Stimulated activated CD4-positive, alpha-beta T cell treated with anti-CD3 and anti-CD28 coated beads, Interleukin-1b, Interleukin-23, amount 100 ng/mL, for 24 hours (primary cell): ENCODE measurements at regions not wholly inside any gene's neighbourhood (a gene's known extent, or its start where the extent isn't known, plus 50 kb on each side); places are given as distances from the start of the nearest gene placed in this dataset.

Experiments
- DNase-seq, 4 experiments: peaks; one replicate each; pipeline ENCODE4 v3.0.0-alpha.2; 2020; ENCODE audit warnings: low read depth in 4 of 4, low spot score in 1 of 4

DNA sequence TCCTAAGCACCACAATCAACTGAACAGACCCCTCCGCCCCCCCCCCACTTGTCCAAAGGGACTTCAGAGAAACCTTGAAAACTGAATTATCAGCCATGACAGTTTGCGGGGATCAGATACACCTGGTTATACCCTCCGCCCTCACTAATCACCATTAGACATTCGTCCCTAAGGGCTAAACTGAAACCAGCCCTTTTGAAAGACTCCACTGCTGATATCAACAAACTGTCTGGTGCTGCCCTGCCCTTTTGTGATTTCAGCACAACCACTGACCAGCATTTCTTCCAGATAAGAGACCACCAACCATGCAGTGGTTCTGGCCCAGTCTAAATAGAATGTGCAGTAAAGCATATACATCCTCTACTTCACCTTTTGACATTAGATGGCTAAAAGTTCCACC lies 1422.9 kb downstream of the EFNB2 start:
- DNase-seq = no peak

DNA sequence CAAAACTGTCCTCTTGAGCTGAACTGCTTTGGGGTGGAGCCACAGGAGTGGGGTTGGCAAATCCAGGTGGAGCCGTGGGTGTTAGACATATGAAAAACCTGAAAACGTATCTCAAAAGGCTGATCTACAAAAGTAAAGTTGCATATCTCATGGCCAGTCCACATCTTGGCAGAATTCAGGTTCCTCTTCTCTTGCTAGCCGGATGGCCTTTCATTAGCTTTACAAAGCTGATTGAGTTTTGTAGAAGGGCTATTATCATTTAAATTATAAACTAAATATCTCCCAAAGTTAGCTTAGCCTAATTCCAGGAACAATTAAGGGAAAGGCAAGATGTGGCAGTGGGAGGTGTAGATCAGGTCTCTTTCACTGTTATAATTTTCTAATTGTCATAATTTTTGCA lies 1427.7 kb downstream of the EFNB2 start:
- DNase-seq = no peak

DNA sequence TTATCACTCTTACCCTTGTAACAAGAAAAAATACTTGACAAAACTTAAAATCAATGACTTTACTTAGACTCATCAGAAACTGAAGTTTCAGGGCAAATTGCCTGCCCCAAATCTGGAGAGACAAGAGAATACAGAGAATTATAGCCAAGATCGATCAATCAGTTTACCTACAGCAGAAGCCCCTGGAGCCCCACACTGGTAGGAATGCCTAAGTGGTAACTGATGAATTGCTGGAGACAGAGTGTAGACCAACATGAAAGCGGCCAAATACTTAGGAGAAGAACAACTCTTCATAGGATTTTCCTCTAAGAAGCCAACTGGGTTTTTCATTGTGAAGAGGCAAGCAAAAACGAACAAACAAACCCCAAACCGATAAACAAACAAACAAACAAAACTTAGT lies 1430.0 kb downstream of the EFNB2 start:
- DNase-seq = no peak

DNA sequence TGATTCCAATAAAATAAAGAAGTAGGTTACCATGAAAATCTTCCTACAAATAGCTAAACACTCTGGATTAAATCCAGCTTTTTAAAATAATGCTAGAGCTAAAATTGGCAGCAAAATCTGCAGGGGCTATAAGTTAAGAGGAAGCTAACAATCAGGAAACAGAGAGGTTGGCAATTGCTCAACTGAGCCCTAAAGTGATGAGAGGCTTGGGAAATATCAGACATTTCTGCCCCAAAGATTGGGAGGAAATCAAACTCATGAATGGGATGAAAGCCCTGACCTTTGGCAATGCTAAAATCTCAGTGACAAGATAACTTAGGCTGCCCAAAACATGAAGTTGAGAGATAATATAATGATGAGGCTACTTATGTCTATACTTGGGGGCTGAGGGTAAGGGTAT lies 1437.9 kb downstream of the EFNB2 start:
- no peak for DNase-seq

DNA sequence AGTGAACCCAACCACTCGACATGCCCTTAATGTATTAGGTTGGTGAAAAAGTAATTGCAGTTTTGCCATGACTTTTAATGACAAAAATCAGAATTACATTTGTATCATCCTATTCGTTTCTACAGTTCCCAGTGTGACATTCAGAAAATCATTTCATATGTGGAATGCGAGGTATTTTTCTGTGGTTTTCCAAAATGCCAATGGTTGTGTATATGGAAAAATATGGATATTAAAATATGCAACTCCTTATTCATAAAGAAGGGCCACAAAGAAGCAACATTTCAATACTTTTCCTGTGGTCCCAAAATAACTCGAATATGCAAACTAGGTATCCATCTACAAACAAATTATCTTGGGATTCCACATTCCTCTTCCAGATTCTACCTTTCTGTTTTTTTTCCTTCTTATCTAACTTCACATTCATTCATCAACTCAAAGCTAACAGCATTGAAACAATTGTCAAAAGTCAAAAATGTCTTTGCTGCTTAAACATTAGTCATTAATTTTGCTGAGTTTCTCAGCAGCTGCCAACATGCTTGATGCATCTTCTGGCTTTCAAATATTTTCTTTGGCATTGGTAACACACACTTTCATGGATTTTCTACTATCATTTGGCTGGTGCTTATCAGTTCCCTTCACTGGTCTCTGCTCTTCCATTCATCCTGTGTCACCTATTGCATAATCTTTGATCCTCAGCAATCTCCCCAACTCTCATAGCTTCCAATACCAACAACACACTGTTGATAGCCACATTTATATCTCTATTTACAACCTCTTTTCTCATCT lies 1445.4 kb downstream of the EFNB2 start:
- no peak for DNase-seq

DNA sequence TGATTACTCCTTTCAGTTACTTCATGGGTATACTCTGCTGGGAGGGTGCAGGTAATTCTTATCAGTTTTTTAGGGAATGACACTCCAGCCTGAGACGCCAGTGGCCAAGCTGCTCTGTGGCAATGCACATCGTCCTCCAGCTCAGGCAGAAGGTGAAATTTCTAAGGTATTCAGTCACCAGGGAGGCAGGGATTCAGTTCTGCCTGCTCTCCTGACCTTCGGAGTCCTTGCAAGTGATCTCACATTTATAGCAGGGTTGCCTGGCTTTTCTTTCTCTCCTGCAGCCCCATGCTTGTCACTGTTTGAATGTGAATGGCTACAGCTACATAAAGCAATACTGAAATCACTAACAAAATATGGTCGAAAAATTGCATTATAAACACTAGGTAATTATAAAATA lies 1447.5 kb downstream of the EFNB2 start:
- DNase-seq = no peak

DNA sequence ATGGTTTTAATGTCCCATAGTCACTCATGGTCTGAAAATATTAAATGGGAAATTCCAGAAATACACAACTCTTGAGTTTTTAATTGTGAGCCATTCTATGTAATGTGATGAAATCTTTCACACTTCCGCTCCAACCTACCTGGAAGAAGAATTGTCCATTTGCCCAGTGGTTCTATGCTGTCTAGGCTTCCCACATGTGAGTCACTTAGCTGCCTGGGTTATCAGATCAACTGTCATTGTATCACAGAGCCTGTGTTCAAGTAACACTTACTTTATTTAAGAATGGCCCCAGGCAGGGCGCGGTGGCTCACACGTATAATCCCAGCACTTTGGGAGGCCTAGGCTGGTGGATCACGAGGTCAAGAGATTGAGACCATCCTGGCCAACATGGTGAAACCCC lies 1450.5 kb downstream of the EFNB2 start:
- no peak for DNase-seq

DNA sequence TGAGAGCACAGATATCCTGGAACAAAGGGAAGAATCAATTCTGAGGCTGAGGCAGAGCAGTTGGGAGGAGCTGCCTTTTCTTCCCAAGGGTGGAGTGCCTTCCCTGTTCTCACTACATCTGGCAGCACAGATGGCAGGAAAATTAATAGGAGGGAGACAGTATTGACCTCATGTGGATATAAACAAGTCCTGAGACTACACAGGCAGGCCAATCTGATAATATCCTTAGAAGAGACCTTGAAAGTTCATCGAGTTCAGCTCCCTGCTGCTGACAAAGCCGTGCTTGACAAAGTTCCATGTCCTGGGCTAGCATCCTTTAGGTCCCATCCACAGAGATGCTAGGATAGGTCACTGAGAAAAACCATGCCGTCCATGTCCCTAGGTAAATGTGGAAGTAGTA lies 1451.5 kb downstream of the EFNB2 start:
- no peak for DNase-seq

DNA sequence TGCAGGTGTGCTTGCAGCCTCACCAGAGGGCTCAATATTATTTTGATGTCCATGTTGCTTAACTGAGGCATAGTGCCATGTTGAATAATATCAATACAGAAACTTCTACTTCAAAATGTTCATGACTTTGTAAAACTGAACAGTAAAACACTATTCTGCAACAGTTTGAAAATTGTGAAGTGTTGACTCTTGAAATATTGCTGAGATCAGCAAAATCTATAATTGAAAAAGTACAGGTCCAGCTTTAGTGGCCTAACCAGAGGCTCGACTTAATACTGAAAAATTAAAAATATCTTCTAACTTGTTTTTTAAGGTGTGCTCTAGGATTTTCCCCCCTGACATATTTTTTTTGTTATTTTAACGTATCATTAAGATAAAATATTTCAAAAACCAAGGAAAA lies 1460.7 kb downstream of the EFNB2 start:
- no peak for DNase-seq

DNA sequence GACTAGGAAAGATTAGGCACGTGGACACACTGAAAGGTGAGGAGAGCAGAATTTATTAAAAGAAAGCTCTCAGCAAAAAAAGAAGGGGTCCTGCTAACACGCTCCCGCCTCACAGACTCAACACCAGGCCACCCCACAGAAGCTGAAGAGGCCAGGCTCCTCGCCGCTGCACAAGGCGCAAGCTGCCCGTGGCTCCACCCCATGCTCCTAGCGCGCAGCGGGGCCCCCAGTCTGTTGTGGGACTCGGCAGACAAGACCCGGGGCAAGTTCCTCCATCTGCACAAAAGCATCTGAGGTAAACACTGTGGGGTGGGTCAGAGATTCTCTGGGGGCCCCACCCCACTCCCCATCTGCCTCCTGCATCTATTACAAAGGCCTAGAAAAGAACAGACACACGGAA lies 1462.4 kb downstream of the EFNB2 start:
- no peak for DNase-seq

DNA sequence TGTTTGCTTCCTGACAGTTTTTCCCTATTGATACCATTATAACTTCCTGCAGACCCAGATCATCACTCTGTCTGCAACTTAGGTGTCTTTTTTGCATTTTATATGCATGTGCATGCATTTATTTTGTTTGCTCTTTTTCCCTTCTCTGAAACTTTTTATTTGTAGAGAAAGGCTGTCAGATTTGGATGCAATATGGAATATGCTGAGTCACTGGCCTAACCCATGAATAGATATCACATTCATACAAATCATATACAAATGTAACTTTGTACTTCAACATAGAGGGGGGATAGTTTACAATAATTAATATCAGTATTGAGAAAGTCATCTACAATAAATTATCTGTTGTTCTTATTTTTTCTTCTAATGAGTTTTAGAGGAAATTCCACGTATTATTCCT lies 1465.0 kb downstream of the EFNB2 start:
- no peak for DNase-seq

DNA sequence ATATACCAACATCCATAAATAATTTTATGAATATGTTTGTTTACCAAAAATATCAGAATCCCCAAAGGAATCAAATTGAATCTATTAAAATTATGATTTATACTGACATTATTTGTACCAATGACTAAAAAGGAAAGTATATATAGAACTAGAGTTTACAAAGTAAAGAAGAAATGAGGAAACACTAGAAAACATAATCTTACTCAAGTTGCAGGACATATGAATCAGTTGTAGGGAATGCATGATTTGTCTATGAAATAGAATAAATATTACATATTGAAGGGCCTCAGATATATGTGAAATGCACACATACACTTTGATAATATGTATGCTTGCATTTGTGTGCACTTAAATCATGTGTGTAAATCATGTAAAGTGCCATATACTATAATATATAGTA lies 1466.4 kb downstream of the EFNB2 start:
- DNase-seq = no peak

DNA sequence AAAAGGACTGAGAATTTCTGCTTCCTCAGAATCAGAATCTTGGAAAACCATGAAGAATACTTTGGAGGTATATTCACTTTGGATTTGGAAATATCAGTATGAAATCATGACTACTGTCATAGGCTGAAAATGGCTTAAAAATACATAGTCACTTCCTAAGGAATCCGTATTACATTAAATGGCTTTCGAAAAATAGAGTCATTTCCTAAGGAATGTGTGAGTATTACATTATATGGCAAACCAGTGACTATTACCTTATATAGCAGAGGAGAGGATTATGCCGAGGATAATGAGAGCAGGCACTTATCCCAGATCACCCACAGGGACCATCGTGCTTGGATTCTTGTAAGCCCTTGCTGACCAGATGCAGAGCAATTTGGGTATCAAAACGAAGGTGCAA lies 1471.8 kb downstream of the EFNB2 start:
- no peak for DNase-seq

DNA sequence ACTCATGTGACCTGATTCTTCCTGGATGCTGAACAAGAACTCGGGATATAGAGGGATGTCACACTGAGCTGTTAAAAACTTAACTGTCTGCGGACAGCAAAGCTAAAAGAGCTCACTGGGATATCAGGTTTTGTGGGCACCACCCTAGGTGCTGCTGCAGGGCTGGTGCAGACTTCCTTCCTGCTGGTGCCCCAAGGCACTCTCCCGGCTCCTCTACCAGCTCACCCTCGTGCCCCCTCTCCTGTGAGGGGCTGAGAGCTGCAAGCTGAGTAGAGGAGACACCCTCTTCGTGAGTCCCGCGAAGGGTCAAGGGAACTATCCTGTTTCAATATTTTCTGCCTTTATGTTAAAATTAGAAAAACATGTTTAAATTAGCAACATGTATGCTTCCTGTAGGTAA lies 1475.7 kb downstream of the EFNB2 start:
- DNase-seq = no peak

DNA sequence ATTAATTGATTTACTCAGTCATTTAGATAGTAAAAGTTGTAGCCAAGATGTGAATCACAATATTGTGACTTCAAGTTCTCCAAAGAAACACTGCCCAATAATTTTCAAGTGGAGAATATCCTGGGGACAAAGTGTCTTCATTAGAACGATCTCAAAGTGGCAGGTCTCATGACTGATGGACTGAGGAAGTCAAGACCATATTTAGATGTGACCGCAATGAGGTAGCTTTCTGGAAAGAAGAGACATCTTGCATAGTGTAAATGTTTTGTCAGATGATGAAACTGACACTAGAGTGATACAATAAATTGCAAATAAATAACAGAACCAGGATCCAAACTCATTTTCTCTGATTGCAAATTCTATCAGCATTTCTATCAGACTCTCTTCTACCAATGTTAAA lies 1476.9 kb downstream of the EFNB2 start:
- no peak for DNase-seq

DNA sequence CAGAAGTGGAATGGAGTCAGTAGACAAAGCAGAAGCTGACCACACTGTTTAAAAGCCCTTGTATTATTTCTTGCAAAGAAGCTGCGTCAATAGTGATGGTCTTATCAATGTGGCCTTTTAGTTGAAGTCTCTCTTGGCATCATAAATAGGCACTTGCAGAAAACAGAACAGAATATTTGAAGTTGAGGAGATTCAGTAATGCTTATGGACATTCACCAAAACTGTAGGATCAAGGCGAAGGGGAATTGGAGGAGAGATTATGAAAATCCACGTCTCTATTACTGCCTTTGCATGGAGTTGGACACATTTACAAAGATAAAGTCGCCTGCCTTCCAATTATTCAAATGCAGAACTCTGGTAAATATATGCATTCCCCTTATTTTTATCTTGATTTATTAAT lies 1482.8 kb downstream of the EFNB2 start:
- DNase-seq = no peak

DNA sequence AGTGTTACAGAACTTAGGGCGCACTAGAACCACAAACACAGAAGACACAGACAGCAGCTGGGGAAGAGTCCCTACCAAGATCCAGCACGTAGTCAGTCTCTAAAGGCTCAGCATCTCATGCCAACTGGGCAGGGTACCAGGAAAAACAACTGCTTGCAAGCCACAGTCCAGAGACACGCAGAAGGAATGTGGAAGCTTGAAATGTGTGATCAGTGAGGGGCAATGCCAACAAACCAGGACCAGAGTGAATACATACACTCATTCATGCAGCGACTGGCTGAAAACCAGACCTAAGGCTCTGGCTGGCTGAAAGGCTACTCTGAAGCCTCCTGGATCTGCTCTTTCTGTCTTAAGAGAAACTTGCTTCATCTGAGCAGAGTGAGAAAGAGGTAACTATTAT lies 1484.8 kb downstream of the EFNB2 start:
- no peak for DNase-seq

DNA sequence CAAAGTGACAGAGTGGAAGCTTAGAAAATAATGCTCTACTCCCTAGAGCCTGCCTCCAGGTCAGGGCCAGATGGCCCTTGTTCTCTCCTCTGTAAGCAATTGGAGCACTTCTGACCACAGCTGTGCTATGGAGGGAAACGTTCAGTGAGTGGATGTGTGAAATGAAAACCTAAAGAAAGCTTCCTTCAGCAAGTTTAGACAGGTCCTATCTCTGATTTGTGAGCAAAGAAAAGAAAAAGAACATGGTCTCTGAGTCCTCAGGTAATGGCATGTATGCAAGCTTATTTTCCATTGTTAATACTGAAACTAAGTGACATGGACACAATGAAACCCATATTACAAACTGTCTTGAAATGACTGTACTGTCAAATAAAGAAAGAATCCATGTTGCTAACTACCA lies 1486.8 kb downstream of the EFNB2 start:
- no peak for DNase-seq

DNA sequence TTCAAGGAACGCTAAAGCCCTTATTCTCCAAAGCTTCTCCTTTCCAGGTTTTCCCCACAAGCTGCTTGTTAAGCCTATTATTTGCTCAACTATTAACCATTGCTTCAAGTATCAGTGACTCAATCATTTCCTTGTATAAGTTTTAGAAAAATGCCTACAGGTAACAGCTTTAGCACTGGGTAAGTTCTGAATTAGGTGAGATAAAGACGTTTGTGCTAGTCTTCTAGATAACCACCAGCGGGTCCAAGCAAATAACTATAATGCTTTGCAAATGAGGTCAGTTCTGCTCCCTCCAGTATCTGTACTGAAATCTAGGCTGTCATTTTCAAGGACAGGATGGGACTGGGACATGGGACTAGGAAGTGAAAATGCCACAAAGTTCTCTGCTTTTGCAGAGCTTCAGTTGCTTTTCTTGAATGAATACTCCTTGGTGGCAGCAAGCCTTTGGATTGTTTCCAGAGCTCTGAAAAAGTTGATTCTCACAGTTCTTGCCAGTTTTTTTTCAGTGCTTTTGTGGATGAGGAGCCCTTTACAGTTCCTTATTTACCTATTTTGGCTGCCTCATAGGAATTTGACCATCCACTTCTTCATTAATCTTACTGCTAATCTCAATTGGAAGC lies 1487.7 kb downstream of the EFNB2 start:
- no peak for DNase-seq

DNA sequence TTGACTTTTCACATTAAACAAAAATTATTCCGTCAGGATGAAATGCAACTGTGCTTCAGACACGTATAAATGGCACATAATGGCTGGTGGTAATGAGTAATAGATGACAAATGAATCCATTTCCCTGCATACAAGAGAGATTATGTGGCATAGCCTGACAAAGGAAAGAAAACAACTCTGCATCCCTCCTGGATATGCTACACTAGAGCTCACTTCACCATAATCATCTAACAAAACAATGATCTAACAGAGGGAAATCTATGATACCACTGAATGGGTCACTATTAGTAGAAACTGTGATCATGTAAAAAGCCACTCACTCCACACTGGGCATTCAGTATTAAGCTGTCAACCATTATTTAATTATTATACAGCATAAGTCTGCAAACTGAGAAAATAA lies 1498.4 kb downstream of the EFNB2 start:
- no peak for DNase-seq

DNA sequence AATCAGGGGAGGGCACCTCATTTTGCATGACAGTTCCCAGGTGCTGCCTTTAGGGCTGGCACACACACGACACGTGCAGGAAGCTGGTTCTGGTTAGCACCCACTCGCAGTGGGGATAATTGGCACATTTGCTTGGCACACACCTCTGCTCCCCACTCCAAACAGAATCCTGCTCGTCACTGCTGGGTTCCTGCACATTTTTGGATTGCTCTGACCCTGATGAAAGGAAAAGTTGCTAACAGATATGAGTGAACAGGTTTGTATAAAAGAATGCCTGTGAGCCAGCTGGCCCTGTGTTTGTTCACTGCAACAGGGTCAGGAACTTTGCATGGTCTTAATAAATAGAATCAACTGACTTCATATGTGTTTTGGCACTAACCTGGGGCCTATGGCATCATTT lies 1500.4 kb downstream of the EFNB2 start:
- no peak for DNase-seq

DNA sequence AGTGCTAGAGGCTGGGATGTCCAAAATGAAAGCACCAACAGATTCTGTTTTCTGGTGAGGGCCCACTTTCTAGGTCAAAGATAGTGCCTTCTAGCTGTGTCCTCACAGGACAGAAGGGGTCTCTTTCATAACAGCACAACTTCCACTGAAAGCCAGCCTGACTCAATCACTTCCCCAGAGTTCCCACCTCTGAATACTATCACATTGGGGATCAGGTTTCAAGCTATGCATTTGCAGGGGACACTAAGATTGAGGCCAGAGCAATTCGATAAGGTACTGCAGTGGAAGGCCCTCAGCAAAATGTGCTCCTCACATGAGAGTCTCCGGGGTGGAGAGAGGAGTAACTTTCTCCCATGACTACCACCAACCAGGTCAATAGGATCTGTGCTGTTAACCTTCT lies 1501.5 kb downstream of the EFNB2 start:
- DNase-seq = no peak

DNA sequence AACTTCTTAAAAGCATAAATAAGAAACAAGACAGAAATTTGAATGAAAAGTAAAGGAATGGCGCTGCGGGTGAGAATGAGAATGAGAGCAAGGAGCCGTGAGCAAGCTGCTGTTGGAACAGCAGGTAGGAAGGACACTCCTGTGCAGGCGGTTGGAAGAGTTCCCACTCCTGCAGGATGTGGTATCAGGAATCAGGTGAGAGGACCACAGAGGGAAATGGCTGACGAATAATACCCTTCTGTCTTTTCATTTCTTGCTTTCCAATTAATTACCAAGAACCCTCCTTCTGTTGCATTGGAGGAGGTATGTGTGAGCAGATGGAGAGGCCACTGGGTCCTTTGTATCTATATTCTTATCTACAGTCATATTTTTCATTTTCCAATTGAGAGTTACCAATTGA lies 1504.2 kb downstream of the EFNB2 start:
- no peak for DNase-seq
